HG03135 (cell line): ENCODE measurements at regions not wholly inside any gene's neighbourhood (a gene's known extent, or its start where the extent isn't known, plus 50 kb on each side); places are given as distances from the start of the nearest gene placed in this dataset.
"Not testable (repeated sequence)": the region's sequence is repeated elsewhere in the genome, so short reads cannot be mapped to it uniquely, and the experiment has no call there.

Source experiments
- ATAC-seq: cut with Tn5 transposase; IDR thresholded peaks from one replicate; pipeline ENCODE4 v1.9.1; 2021; ENCODE audit warnings: mild to moderate bottlenecking, moderate library complexity; ENCODE audit not compliant: unreplicated experiment

- ATAC-seq = no peak
Observed at GRCh38 chr10:111560027-111560426, 483.2 kb downstream of the ADRA2A start.

GRCh38 chr10:111561124-111561523 is 484.3 kb downstream of the ADRA2A start:
- no peak for ATAC-seq

GRCh38 chr10:111565542-111565941 is 488.7 kb downstream of the ADRA2A start:
- no peak for ATAC-seq

- no peak for ATAC-seq
Observed at GRCh38 chr10:111578076-111578475, 501.2 kb downstream of the ADRA2A start.

- ATAC-seq = no peak
Observed at GRCh38 chr10:111579473-111579872, 502.6 kb downstream of the ADRA2A start.

- ATAC-seq = no peak
Observed at GRCh38 chr10:111590703-111591102, 513.9 kb downstream of the ADRA2A start.

- no peak for ATAC-seq
Observed at GRCh38 chr10:111593578-111593977, 516.7 kb downstream of the ADRA2A start.

- ATAC-seq = no peak
Observed at GRCh38 chr10:111595173-111595572, 518.3 kb downstream of the ADRA2A start.

- ATAC-seq = peak; percentile 87
Observed at GRCh38 chr10:111598433-111599059, 521.7 kb downstream of the ADRA2A start.

- no peak for ATAC-seq
Observed at GRCh38 chr10:111599943-111600342, 523.1 kb downstream of the ADRA2A start.

- no peak for ATAC-seq
Observed at GRCh38 chr10:111600772-111601171, 523.9 kb downstream of the ADRA2A start.

GRCh38 chr10:111612273-111612672 is 535.4 kb downstream of the ADRA2A start:
- ATAC-seq = no peak

GRCh38 chr10:111634191-111634590 is 549.4 kb downstream of the GPAM start:
- no peak for ATAC-seq

- ATAC-seq = no peak
Observed at GRCh38 chr10:111646021-111646420, 537.5 kb downstream of the GPAM start.

- ATAC-seq = no peak
Observed at GRCh38 chr10:111648046-111648445, 535.5 kb downstream of the GPAM start.

GRCh38 chr10:111649080-111649479 is 534.5 kb downstream of the GPAM start:
- ATAC-seq = not testable (repeated sequence)

- ATAC-seq = no peak
Observed at GRCh38 chr10:111650088-111650487, 533.5 kb downstream of the GPAM start.

- no peak for ATAC-seq
Observed at GRCh38 chr10:111656066-111656465, 527.5 kb downstream of the GPAM start.

GRCh38 chr10:111677759-111678158 is 505.8 kb downstream of the GPAM start:
- ATAC-seq = no peak

- ATAC-seq = no peak
Observed at GRCh38 chr10:111686796-111687195, 496.8 kb downstream of the GPAM start.

- no peak for ATAC-seq
Observed at GRCh38 chr10:111698711-111699110, 484.9 kb downstream of the GPAM start.

- no peak for ATAC-seq
Observed at GRCh38 chr10:111703986-111704385, 479.6 kb downstream of the GPAM start.

GRCh38 chr10:111705021-111705420 is 478.5 kb downstream of the GPAM start:
- no peak for ATAC-seq
